Activated CD8-positive, alpha-beta memory T cell treated with anti-CD3 and anti-CD28 coated beads, Interleukin-2, amount 50 U/mL, for 24 hours (primary cell): ENCODE measurements at regions not wholly inside any gene's neighbourhood (a gene's known extent, or its start where the extent isn't known, plus 50 kb on each side); places are given as distances from the start of the nearest gene placed in this dataset.
"Not testable (repeated sequence)": the region's sequence is repeated elsewhere in the genome, so short reads cannot be mapped to it uniquely, and the experiment has no call there.

ENCODE experiments used
- DNase-seq: peaks from one replicate; pipeline ENCODE4 v3.0.0-alpha.2; 2020; ENCODE audit errors: extremely low read depth

DNA sequence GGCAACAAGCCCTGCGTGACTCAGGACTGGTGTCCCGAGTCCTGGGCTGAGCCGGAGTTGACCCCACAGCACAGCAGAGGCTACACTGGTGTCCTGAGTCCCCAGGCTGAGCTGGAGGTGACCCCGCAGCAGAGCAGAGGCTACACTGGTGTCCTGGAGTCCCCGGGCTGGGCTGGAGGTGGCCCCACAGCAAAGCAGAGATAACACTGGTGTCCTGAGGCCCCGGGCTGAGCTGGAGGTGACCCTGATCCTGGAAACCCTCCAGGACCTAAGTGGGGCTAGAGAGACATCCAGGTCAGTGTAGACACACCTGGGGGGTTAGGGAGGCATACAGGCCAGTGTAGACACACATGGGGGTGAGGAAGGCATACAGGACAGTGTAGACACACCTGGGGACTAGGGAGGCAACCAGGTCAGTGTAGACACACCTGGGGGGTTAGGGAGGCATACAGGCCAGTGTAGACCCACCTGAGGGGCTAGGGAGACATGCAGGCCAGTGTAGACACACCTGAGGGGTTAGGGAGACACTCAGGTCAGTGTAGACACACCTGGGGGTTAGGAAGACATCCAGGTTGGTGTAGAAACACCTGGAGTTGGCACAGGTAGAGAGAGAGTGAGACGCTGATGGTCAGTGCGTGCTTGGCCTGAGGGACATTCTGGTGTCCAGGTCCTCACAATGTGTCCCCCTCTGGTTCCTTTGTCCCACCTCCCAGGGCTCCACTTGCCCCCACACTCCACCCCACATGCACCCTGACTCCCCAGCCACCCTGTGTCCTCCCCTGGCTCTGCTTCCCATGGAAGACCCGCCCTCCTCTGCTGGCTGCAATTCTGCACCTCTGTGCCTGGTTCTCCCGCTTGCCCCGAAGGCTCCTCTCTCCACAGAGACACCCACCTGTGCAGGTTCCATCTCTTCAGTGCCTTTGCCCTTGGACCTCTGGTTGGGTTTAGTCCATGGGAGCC is 321.6 kb upstream of the SFSWAP start:
- DNase-seq: no peak

DNA sequence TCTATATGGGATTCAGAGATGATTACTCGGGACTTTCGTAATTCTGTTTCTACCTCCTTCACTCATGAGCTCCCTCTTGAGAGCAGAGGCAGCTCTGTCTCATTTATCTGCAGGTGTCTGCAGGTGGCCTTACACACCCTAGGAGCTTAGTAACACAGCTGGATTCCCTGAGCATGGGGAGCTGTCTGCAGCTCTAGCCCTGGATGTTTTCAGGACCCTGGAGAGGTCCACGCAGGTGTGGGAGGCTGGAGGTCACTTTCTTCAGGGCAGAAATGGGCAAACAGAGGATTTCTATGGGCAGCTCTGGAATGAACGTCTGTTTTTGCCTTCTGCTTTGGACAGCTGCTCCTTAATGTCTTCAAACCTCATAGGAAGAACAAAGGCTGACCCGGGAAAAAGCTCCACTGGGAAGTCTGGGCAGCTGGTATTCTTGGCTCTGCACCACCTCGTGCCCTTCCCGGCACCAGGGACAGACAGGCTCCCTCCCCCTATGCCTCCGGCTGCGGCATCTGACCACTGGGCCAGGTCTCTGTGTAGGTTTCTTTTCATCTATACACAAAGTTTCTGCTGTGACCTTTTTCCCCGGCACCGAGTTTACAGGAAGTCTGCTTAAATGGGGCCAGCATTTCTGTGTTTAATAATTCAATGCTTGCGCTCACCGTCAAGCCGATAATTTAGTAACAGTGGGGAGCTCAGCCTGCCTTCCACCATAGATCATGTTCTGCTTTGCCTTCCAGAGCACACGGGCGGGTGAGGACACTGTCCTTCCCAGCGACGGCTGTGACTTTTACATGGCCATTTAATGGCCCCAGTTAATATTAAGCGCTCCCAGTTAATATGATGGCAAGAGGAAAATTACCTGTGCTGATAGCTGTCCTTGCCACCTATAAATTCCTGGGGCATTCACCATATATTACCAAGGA is 320.2 kb upstream of the SFSWAP start:
- no peak for DNase-seq

DNA sequence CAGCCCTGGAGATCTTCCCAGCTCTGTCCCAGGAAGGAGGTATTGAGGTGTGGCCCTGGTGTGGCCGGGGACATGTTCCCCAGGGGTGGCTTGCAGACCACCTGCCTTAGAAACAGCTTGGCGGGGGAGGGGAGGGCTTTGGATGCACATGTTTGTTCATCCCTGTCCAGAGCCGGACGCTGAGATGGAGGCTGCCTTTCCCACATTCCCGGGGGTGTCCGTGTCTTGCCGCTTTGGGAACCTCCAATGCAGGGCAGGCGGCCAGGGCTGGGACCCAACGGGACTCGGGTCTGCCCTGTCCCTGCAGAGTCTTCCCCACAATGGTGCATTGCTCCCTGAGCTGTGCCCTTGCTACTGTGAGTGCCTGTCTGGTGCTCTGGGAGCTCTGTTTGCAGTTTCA is 319.5 kb upstream of the SFSWAP start:
- no peak for DNase-seq

DNA sequence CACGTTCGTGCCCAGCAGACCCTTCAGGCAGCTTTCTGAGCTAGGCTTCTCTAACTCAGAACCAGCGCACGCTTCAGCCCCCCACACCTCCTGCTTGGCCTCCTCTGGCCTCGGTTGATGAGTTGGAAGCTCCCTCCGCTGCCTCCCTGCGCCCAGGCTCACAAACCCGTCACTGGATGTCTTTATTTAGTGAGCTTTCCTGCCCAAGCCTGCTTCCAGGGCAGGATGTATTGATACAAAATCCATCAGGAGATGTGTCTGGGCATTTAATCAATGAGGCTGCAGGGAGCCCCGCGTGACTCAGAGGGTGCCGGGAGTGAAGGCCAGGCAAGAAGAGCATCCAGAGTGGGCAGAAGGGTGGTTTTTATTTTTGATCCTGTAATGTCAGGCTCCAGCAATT is 316.1 kb upstream of the SFSWAP start:
- DNase-seq: not testable (repeated sequence)

DNA sequence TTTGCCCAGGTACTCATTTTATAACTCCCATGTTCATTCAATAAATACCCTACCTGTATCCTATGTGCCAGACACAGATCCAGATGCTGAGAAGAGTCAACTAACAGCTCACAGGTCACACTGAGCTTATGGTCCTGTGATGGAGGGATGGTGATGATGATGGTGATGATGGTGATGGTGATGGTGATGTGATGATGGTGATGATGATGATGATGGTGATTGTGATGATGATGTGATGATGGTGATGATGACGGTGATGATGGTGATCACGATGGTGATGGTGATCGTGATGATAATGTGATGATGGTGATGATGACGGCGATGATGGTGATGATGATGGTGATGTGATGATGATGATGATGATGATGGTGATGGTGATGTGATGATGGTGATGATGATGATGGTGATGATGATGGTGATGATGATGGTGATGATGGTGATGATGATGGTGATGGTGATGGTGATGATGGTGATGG is 315.6 kb upstream of the SFSWAP start:
- not testable (repeated sequence) for DNase-seq

DNA sequence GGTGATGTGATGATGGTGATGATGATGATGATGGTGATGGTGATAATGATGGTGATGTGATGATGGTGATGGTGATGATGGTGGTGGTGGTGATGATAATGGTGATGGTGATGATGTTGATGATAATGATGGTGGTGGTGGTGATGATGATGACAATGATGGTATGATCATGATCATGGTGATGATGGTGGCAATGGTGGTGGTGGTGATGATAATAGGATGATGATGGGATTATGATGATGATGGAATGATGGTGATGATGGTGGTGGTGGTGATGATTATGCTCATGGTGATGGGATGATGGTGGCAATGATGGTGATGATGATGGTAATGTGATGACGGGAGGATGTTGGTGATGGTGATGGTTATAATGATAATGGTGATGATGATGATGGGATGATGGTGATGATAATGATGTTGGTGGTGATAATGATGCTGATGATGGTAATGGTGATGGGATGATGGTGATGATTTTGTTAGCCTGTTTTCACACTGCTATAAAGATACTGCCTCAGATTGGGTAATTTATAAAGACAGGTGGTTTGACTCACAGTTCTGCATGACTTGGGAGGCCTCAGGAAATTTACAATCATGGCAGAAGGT is 314.8 kb upstream of the SFSWAP start:
- no peak for DNase-seq

DNA sequence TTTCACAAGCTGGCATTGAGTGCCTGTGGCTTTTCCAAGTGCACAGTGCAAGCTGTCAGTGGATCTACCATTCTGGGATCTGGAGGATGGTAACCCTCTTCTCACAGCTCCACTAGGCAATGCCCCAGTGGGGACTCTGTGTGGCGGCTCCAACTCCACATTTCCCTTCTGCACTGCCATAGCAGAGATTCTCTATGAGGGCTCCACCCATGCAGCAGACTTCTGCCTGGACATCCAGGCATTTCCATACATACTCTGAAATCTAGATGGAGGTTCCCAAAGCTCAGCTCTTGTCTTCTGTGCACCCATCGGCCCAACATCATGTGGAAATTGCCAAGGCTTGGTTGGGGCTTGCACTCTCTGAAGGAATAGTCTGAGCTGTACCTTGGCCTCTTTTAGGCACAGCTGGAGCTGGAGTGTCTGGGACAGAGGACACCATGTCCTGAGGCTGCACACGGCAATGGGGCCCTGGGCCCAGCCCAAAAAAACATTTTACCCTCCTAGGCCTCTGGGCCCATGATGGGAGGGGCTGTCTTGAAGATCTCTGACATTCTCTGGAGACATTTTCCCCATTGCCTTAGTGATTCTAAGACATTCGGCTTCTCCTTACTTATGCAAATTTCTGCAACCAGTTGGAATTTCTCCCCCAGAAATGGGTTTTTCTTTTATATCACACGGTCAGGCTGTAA is 313.3 kb upstream of the SFSWAP start:
- no peak for DNase-seq

DNA sequence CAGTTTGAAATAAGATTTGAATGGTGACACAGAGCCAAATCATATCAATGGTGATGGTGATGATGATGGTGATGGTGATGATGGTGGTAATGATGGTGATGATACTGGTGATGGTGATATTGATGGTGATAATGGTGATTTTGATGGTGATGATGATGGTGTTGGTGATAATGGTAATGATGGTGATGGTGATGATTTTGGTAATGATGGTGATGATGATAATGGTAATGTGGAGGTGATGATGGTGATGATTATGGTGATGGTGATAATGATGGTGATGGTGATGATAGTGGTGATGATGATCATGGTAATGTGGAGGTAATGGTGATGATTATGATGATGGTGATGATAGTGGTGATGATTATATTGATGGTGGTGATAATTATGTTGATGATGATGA is 311.9 kb upstream of the SFSWAP start:
- DNase-seq: no peak

DNA sequence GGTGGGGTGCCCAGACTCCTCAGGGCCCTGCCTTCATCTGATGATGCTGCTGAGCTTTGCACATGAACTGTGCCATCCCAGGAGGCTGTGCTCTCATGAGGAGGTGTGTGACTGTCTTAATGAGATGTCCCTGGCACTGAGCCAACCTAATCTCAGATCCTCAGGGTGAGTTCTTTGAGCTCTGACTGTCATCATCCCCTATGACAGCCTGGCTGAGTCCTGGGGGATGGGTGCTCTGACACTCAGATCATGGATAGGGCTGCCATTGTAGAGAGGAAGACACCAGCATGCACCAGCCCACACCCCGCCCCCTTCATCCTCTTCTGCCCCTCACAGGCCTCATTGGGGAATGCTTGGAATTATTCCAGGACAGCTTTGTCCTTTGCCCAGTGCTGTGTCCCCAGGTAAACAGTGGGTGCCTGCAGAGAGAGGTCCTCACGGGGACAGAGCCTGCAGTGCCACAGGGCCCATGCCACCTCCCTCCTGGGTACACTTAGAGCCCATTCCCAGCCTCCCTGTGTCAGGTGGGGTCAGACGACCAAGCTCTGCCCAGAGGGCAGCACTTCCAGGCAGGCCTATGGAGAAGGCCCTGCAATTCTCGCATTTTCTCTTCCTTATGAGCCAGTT is 310.1 kb upstream of the SFSWAP start:
- DNase-seq: not testable (repeated sequence)

DNA sequence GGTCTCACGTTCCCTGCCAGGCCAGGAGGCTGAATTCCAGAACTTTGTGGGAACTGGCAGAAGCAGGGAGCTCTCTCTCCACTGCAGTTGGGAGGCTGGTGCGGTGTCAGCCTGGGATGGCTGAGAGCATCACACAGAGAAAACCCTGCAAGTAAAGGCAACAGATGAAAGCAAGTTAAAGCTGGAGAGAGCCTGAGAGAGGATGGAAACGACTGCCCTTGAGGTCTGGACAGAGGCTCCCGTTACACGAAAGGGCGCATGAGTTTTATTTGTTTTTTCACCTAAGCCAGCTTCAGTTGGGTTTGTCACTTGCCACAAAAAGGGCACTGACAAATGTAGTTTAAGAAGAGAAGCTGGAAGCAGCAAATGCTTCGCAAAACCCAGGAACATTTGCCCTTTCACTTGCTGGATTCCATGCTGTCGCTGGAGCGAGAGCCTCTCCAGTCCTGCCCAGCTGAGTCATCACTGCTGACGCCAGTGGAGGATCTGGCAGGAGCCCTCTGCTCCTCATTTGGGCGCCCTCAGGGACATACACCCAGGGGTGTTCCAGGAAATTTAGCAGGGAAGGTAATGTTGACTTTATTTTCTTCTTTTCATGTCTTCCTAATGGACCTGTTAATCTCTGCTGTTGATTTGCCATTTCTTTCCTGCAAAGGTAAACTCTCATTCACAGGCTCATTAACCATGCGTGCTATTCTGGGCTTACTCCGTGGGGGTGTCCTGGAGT is 308.8 kb upstream of the SFSWAP start:
- not testable (repeated sequence) for DNase-seq

DNA sequence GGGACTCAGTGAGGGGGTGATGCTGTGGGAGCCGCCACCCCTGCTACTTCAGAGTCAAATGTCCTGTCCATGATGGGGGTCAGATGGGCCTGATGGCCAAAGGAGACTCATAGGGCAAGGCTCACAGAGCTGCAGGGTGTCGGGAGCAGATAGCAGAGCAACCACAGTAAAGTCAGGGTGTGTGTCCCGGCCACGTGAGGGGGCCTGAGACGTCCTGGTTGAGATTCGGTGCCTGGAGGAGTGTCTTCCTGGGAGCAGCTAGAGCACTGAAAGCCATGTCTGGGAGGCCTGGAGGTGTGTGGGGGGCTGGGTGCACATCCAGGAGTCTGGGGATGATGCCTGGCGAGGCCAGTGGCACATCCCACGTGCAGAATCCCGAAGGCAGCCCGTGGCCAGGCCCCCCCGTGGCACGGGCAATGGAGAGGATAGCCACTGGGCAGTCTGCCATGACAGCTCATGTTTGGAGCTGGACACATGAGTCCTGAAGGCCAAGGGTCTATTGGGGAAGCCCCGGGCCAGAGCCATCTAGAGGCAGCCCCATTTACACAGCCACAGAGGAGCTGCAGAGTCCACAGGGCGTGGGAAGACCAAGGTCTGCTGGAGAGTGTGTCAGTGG is 308.0 kb upstream of the SFSWAP start:
- no peak for DNase-seq

DNA sequence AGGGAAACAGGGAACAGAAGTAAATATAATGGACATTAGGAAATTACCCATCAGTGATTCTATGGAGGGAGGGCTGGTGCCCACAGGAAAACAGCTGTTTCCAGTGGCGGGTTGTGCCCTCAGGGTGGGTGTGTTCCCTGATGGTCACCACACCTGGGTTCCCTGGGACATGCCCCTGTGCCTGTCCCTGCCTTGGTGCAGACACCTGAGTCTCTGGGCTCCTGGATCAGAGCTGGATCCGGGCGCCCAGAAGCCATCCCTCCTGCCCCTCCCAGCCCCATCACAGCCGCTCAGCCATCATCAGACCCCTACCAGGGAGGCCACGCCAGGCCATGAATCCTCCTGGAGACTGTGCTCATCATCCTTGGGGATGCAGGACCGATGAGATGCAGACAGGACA is 307.2 kb upstream of the SFSWAP start:
- no peak for DNase-seq

DNA sequence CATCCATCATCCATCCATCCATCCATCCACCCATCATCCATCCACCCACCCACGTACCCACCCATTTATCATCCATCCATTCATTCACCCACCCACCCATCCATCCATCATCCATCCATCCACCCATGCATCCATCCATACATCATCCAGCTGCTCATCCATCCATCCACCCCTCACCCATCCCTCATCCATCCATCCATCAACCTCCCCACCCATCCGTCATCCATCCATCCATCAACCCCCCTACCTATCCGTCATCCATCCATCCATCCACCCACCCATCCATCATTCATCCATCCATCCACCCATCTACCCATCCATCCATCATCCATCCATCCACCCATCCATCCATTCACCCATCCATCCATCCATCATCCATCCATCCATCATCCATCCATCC is 306.2 kb upstream of the SFSWAP start:
- no peak for DNase-seq

DNA sequence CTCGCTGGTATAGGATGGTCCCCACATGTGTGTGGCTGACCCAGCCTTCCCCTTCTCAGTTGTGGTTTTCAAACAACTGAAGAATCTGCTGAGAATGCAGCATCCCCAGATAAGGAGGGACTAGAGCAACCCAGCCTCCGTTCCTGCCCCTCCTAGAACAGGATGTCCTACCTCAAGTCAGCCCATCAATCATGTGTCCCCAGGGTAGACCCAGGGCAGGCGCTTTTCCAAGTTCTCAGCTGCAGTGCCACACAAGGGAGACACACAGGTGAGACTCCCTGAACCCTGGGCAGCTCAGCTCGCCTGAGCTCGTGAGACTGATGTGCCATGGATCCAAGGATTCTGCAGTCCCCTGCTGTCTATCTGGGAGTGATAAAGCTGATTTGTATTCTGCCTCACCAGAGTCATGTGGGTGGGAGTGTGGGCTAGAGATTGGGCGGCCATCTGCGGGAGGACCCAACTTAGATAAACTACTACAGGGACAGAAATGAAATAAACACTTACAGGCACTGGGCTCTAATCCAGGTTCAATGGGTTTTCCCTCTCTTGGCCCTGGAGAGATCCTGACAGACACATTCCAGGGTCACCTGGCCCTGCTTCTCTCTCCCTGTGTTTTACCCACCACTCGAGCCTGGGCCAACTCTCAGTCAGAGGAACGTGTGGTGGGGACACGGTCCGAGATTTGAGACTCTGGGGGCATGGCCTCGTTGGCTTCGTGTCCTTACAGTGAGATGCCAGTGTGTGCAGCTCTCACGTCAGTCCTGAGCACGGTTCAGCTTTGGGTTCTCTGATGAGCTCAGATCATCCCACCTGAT is 303.5 kb upstream of the SFSWAP start:
- DNase-seq: no peak

DNA sequence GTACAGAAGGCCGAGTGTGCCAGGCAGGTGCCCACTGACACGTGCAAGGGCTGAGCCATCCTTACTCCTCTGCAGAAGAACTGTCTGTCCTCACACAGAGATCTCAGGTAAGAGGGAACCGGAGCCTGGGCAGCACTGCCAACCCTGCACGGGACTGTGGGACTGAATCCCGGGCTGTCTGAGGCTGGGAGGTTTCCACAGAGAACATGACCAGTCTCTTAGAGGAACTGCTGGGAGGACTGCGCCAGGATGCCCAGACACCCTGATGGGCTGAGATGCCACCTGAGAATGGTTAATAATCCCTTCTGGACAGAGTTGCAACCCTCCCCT is 302.9 kb upstream of the SFSWAP start:
- no peak for DNase-seq

DNA sequence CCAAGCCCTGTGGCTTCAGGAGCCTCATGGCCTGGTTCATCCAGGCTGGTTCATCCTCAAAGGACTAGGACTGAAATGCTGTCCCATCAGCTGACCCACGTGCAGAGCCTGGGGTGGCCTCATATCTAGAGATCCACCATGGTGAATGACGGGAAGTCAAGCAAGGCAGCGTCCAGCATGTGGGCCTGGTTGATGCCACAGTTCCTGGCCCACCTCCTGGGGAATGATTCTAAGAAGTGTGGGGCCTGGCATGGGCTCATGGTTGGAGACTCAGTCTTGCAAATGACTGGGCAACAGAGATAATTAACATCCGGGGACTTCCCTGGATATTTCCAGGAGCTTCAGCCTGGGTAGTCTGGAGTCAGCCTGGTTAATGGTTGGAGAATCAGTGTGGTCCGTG is 302.4 kb upstream of the SFSWAP start:
- DNase-seq: no peak

DNA sequence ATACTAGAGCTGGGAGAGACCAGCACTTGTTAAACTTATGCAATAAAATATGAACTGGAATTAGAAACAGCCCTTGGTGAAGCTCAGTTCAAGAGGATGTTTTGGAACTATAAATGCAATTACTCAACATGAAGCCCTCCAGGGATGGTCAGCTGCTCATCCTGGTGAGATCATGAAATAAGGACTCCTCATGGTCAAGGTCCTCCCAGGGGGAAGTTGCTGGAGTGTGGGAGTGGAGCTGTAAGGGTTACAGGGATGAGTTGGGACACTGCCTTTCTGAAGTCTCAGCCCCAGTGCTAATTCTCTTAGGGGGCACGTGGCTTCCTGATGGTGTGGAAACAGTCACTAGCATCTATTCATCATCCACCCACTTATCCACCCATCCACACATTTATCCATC is 301.7 kb upstream of the SFSWAP start:
- DNase-seq: no peak

DNA sequence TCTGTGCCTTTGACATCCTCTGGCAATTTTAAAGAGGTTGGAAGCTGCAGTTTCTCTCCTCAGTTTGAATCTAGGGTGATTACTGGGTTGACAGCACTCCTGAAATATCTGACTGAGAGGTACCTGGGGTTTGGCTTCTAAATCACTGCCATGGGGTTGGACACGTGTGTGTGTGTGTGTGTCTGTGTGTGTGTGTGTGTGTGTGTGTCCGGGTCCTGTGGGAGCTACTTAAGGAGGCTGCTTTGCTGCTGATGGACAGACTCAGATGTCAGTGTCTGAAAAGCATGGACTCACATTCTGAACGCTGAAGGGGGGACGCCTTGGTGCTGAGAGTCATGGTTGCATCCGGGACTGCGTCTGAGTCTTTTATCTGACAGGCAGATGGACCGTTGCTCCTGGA is 299.1 kb upstream of the SFSWAP start:
- not testable (repeated sequence) for DNase-seq

DNA sequence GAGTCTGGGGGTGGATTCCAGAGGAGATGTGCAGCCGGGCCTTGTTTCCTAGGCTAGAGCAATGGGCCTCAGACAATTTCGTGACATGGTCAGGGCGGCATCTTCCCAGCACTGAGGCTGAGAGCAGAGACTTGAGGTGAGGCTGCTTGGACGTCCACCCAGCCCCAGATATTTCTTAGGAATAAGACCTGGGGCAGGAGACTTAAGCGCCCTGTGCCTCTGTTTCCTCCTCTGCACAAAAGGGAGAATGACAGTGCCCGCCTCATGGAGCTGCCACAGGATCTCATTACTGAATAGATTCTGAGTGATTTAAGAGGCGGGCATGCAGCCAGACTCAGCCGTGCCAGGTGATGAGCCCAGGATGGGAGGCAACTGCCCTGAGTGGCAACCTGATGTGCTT is 297.9 kb upstream of the SFSWAP start:
- no peak for DNase-seq
